SKM-1 treated with dmso at 0.1 percent for 144 hours (cell line): ENCODE measurements at regions not wholly inside any gene's neighbourhood (a gene's known extent, or its start where the extent isn't known, plus 50 kb on each side); places are given as distances from the start of the nearest gene placed in this dataset.

Experiments
- DNase-seq: peaks from one replicate; lab custom pipeline; 2025; ENCODE audit not compliant: unreplicated experiment; lab: John Stamatoyannopoulos, UW

DNA sequence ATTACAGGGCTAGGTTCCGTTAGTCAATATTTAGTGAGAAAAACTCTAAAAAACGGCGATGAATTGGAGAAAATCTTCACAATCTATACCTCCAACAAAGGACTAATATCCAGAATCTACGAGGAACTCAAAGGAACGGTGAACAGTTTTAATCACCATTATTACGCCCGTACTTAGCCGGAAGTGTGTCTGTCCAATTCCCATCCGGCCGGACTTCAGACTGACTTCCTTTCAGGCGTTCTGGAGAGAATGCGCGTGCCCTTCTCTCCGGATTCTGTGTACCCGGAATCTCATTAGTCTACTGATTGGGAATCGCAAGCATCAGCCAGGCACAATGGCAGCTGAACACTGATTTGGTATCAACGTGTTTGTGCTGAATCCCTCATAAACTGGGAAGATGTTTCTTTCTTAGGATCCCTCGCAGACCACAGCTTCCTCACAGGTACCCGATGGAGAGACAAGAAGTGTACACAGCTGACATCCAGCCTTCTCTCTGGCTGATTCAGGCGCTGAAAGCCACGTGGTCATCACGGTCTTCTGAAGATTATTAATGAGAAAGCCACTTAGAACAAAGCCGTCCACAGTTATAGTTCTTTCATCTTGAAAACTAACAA is 239.9 kb downstream of the ZNF516 start:
- no peak for DNase-seq

DNA sequence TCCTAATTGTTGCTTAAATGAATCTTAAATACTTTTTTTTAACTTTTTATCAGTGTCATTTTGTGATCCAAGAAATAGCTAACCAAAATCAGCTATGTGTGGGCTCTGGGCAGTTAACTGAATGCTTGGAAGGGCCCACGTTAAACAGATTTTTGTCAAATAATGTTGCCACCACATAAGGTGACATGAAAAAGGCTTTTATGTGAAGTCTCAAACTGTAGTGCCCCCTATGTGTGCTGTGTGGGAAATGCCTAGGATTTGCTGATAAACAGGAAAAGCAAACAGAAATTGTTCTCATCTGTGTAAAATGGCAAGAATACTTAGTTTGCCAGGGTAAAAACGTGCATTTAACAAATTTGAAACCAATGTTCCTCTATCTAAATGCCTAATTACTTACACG is 242.2 kb downstream of the ZNF516 start:
- DNase-seq: peak; percentile 6

DNA sequence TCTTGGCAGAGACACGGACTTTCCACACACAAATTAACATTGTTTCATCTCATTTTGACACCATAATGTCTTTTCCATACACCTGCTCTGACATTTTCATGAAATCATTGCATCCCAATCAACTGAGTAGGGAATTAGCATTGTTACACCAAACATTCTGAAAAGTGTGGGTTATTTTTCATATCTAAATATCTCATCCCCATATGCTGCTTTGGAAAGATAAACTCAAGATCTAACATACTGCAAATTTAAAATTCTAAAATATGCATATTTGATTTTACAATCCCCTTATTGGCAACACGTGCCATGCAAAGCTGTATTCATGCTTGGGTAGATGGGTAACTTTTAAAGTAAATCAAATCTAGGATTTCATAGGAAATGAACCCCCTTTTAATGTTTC is 242.9 kb downstream of the ZNF516 start:
- DNase-seq: no peak

DNA sequence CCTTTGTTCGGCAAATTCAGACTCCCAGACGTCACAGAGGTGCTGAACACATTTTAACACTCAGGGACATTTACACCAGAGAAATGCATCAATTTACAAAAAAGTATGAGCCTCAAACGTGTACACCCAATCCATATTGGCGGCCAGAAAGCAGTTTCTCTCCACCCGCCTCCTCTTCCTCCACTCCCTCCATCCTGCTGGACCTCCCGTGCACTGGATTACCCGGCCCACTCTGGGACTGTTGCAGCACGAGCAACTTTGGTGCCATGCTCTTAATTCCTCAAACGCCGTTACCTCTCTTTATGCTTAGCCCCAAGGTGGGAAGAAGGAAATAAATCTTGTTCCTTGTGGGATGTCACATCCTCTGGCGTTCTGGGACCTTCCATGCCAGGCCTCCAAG is 243.4 kb downstream of the ZNF516 start:
- no peak for DNase-seq

DNA sequence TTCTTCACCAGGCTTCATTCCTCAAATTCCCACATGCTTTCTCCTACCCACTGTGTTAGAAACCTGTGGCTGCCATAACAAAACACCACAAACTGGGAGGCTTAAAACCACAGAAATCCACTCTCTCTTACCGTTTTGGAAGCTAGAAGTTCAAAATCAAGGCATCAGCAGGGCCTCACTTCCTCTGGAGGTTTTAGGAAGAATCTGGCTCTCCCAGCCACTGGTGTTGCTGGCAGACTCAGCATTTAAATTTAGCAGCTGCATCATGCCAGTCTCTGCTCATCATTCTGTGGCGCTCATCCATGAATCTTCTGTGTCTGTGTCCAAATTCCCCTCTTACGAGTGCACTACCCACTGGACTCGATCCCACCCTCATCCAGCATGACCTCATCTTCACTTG is 248.5 kb downstream of the ZNF516 start:
- no peak for DNase-seq

DNA sequence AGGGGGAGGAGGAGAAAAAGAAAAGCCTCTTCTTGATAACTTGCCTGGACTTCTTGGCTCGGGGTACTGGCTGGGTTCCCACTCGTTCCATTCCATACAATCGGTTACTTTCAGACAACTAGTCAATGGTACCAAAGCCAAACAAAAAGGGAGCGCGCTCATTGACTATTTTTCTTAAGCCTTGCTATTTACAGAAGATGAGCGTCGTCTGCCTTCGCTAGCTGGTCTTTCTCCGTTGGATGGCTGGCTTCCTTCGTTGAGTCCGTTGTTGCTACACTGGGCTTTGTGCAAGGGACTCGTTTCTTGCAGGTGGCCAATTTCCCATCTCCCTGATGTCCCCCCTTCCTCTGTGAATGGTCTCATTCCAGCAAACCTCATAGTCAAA is 260.4 kb downstream of the ZNF516 start:
- DNase-seq: no peak

DNA sequence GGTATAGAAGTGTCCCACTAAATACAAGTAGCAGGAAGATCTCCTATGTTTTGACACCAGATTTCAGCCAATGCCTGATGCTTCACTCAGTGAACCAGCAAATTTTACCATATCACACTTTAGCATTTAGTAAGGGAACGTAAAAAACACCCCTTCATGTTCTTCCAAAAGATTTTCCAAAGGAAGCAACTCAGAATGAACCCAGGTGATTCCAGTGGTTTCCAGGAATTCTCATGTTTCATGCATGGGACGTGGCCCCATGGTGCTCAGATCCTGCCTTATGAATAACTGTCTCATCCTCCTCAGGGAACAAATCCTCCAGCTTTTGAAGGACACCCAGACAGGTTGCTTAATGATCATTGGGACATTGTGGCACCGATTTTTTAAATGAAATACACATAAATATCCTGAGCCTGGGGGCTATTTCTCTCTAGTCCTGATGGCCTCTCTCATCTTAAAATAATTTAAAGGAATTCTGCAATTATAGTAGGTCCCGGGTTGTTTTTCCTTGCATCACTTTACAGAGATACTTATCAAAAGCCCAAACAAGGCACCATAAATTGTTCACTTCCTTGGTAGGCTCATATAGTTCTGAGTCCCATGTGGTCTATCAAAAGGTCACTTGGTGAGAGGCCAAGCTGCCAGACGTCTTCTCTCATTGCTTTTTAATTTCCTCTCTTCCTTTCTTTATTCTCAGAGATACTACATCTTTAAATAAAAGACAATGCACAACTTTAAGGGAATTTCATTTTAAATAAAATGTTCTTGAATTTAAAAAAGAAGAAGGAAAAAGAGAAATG is 261.0 kb downstream of the ZNF516 start:
- no peak for DNase-seq

DNA sequence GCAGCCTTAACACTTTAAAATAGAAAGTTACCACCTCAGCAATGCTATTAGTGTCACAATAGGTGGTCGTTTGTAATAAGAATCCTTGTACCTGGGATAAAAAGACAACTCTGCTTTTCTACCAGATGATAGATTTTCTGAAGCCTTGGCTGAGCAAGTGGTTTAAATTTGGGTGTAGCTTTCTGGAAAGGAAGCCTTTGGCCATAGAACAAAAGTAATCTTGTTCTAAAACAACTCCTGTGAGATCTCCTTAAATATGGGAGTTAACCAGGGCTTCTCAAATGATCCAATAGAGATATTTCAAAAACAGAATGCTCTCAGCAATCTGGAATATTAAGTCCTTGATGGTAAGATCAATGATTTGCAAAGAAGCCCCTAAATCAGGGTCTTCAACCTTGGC is 261.6 kb downstream of the ZNF516 start:
- DNase-seq: no peak

DNA sequence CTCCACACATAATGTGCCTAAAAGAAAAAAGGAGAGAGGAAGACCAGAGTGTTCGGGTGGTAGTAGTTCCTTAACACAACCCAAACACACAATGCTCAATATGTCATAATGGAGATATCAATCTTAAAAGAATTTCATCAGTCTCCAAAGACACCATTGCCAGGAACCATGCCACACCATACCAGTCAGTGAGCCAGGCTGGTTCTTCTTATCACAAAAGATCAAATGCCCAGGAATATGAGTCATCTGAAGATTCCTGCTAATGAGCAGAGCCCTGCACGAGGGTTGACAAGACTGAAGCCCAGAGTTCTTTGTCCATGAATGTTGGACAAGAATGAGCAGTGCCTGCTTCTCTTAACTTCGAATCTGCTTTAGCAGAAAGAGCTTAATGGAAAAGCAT is 262.3 kb downstream of the ZNF516 start:
- DNase-seq: no peak

DNA sequence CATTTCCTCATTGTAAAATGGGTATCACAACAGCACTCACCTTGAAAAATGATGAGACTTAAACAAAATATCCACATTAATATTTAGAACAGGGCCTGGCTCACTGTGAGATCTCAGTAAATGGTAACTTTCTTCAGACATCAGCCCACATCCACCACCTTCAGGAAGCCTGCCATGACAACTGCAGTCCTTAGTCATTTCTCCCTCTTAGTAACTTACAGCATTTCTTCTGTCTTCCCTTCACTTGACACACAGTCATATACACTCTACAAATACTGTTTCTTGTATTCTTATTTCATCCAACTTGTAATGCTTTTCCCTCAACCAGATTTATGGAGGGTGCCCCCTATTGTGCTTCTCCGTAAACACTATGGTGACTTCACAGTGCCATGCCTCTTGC is 263.0 kb downstream of the ZNF516 start:
- no peak for DNase-seq

DNA sequence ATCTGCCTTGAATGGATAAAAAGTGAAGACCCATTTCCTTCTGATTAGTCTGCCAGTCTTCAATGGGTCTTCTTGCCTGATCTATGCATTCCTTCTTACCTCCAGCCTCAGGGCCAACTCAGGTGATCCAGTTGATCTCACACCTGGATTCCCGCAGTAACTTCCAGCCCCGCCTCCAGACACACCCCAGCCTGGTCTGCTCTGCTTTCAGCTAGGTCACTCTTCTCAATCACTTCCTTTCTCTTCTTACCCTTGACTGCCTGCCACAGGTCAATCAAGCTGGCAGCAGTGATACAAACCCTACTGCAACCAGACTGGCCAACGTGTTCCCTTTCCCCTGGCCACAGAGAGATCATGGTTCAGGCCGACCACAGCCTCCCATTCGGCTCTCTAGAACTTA is 263.6 kb downstream of the ZNF516 start:
- DNase-seq: no peak

DNA sequence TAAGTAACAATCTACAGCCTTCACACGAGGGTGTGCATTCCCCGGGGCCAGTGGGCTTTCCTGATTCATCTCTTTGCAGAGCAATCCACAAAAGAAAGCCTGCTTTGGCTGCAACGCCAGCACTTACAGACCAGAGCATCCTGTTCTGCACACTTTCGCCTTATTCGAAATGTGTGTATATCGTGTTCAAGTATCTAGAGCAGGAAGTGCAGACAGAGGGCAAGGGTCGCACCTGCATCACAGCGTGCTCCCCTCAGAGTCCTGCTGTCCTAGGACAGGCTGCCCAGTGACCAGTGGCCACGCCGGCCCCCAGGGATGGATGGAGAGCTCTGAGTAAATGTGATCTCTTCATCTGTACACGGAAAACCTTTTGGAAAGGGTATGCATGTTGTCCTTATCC is 264.3 kb downstream of the ZNF516 start:
- DNase-seq: no peak

DNA sequence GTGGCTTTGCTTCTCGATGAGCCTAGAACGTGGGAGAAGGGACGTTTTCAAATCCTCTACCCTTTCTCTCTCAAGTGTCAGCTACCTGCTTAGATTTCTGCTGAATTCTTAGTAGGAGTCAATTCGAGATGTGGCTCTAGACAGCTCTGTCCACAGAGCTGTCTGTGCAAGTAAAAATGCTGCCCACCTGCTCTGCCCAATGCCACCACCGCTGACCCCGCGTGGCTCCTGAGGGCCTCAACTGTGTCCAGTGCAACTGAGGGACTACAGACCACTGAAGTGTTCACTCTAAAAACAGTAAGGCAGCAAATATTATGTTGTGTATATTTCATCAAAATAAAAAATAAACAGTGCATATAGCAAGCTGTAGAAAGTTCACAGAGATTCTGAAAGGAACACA is 266.3 kb downstream of the ZNF516 start:
- no peak for DNase-seq

DNA sequence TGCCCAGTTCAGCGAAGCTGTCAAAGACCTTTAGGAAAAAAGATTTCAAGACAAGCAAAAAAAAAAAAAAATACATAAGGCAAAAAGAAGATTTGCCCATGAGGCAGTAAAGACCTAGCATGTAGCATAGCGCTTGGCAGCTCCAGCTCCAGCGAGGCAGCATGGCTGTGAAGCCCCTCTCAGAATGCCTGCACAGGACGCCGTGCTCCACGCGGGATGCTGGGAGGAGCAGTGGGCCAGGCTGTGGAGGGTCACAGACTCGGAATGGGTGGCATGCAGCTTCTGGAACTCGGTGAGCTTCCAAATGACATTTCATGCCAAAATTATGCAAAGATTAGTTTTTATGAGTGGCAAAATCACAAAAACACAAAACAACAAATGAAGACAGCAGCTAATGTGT is 267.3 kb downstream of the ZNF516 start:
- DNase-seq: no peak

DNA sequence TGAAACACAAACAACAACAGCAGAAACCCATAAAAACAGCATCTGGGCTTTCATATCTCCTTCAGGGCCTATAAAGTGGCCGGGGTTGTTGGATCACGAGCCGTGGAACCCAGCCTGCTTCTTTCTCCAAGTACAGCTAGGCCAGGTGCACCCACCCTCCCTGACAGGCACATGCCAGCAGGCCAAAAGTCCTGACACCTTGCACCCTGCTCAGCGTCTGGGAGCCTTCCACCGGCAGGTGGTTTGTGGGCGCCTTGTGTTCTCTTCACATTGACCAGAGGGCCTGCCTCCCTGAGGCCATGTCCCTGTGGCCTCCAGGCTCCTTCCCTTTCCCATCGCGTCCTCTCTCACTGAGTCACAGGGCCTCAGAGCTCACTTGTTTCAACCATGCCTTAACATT is 271.6 kb downstream of the ZNF516 start:
- no peak for DNase-seq

DNA sequence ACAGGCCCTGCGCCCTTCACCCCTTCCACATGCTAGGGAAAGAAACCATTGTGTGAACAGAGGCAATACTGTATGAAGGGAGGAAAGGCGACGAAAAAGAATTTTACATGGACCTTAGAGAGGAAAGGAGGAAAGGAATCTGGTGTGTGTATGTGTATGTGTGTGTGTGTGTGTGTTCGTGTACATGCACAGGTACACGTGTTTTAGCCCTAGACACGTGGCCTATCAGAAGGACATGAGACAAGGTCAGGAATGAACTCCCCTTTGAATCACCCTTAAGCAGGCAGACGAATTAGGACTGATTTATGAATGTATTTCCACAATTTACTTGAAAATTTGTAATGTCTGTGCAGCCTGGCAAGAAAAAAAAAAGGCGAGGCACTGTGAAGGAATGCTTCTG is 276.0 kb downstream of the ZNF516 start:
- no peak for DNase-seq

DNA sequence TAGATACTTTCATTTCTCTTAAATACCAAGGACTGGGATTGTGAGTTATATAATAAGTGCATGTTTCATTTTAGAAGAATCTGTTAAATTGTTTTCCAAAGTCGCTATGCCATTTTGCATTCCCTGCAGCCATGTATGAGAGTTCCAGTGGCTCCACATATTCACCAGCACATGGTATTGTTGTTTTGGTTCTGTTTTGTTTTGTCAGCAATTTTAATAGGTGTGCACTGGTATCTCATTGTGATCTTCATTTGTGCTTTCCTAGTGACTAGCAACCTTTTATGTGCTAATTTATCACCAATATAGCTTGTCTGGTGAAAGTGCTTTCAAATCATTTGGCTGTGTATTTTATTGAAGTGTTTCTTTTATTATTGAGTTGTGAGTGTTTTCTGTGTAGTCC is 278.9 kb downstream of the ZNF516 start:
- no peak for DNase-seq

DNA sequence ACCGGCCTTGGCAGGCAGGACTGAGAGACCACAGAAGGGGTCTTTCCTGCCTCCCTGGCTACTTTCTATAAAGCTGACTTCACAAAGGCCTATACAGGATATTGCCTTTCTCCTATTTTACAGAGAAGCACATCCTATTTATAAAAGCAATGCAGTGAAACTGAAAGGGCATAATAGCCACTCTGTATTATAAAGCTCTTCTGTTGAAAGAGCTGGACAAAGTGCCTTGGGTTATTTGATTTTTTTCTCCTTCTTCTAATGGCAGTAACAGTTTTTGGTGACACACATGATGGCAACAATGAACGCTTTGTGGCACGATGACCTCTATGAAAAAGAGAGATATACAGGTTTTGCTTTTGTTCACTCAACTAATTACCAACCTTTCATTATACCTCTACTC is 281.1 kb downstream of the ZNF516 start:
- no peak for DNase-seq

DNA sequence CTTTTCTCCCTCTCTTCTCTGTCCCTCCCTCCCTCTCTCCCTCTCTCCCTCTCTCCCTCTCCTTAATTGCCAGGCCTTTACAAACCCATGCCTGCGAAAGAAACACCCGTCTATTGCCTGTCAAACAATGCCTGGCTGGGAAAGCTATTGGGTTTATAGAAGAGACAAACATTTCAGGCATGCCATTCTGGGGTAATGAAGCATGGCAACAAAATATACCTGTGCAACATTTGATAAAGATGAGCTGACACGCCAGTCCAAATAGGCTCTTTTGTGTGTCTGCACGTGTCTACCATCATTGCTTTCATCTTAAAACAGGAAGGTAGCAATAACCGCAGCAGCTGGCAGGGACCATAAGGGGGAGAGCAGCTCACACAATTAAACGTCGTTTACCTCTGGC is 282.1 kb downstream of the ZNF516 start:
- DNase-seq: no peak

DNA sequence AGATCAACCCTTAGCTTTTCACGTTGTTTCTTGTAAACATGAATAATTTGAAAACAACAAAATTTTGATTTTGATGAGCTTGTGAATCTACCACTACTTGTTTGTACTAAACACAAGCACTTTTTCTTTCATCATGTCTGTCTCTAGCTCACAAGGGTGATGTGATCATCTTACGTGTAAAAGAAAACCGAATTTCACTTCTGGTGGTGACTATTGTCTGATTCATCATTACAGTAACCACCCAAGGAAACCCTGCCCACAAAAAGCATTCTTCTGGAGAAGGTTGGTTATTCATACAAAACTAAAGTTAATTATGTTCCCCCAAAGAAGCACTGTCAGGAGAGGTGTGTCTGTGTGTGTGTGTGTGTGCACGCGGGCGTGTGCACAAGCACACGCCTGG is 285.4 kb downstream of the ZNF516 start:
- DNase-seq: no peak

DNA sequence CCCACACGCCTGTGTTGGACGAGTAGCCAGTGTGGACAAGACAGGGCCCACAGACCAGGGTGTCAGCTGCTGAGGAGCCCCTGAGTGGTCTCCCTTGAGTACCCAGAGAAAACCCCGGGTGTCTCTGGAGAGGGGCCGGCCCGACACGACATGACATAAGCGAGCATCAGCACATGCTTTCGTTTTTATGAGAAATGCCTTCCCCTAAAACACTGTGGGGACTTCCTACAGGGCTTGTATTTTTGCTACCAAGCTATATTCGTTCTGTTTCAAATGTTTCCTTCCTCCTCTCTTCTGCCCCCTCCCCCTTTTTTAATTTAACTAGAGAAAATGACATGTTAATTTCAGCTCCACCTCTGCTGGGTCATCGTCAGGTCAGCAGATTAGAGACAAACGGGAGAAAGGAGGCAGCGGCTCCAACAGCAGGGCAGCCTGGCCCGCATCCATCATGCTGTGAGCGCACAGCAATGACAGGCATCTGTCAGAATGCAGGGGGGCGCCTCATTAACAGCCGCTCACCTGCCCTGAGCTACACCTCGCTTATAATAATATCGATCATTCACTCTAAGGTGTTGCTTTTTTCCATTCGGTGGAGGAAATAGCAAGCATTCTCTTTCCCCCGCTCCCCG is 286.2 kb downstream of the ZNF516 start:
- no peak for DNase-seq

DNA sequence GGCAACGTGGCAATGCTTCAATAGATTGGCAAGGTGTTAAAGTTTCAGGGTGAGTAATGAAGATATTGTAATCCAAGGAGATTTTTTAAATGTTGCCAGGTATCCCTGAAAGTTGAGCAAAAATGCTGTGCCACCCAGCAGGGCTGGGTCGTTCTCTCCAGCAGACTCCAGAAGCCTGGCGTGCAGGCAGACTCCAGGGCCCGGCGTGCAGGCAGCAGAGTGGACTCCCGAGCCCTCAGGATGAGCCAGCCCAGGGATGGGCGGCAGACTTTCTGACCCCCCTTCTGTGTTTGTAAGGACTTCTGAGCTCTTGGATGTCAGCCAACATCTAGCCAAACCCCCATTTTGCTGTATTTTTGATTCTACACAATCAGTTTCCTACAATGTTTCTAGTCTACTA is 289.1 kb downstream of the ZNF516 start:
- no peak for DNase-seq

DNA sequence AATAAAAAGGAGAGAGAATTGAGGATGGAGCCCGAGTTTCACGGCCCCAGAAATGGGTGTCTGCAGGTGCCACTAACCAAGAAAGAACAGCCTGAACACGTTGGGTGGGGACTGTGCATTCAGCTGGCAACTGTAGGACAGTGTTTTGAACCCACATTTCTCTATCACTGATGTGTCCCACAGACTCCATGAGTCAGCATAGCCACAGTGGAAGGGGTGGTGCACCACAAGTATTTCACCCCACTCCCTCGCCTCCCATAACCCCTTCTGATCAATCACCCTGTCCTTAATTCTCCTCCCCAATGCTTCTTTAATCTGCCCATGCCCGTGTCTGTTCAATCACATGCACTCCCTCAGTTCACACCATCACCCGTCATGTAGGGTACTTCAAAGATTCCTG is 291.5 kb downstream of the ZNF516 start:
- no peak for DNase-seq
